ENCODE measurements at regions not wholly inside any gene's neighbourhood (a gene's known extent, or its start where the extent isn't known, plus 50 kb on each side); places are given as distances from the start of the nearest gene placed in this dataset.

DNA sequence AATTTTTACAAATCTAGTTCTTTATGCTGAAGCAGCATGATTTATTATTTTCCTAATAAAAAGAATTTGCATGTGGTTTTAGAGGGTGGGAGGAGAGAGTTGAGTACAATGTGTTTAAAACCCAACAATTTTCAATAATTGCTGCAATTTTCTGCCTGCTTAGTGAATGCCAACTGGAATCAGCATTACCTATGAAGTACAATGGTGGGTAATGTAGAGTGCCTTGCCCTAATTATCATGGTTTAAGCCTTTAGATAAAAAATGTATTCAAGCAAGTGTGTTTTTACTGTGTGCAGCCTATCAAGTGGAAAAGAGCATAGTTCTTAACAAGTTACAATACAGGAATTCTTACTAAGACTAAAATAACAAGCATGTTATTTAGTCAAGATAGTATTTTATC is 77.9 kb upstream of the ANKRD50 start:
- ATAC-seq (no peak), DNase-seq (ENCODE audit: low read depth, low spot score) (no peak)
- Histone ChIP-seq H4K20me1 (ENCODE audit: insufficient read depth) (no peaks in the 10 kb centered on the region), H3K4me1 (ENCODE audit: control insufficient read depth in 1 of 2, insufficient read depth in 2 of 2, low read length in 2 of 2) (no peaks in the 10 kb centered on the region), H3K79me2 (ENCODE audit: insufficient read depth, low read length) (no peaks in the 10 kb centered on the region), H3K9me3 (ENCODE audit: control insufficient read depth in 1 of 2, insufficient read depth in 1 of 2, low read depth in 1 of 2, low read length in 2 of 2) (no peaks in the 10 kb centered on the region), H3K4me2 (ENCODE audit: low read length) (no peak overlapping the region), H3K9me2 (ENCODE audit: insufficient read depth) (no peaks in the 10 kb centered on the region), H2AFZ (ENCODE audit: low read depth, low read length, poor library complexity, severe bottlenecking) (no peak overlapping the region), H3K4me3 (replicated peaks in 1 of 2; ENCODE audit: low read depth in 1 of 2, low read length in 2 of 2) (no peak overlapping the region), H3K36me3 (ENCODE audit: control insufficient read depth in 1 of 2, insufficient read depth in 2 of 2, low read length in 2 of 2) (no peaks in the 10 kb centered on the region), H3K9ac (ENCODE audit: low read length) (no peak overlapping the region), H3K27me3 (ENCODE audit: insufficient read depth, low read length) (no peaks in the 10 kb centered on the region), H3K27ac (ENCODE audit: low read depth, low read length) (no peak overlapping the region)
- TF ChIP-seq RAD21 (IDR thresholded peaks at IDR 0.05; ENCODE audit: low read depth): no peak
- no peak for TF ChIP-seq POLR2A (IDR thresholded peaks at IDR 0.05; ENCODE audit: borderline replicate concordance, extremely low read depth, insufficient read depth, insufficient read length)
- no peak for TF ChIP-seq ELF1 (IDR thresholded peaks at IDR 0.05; ENCODE audit: borderline replicate concordance, low read depth)
- TF ChIP-seq, protein P1, sequence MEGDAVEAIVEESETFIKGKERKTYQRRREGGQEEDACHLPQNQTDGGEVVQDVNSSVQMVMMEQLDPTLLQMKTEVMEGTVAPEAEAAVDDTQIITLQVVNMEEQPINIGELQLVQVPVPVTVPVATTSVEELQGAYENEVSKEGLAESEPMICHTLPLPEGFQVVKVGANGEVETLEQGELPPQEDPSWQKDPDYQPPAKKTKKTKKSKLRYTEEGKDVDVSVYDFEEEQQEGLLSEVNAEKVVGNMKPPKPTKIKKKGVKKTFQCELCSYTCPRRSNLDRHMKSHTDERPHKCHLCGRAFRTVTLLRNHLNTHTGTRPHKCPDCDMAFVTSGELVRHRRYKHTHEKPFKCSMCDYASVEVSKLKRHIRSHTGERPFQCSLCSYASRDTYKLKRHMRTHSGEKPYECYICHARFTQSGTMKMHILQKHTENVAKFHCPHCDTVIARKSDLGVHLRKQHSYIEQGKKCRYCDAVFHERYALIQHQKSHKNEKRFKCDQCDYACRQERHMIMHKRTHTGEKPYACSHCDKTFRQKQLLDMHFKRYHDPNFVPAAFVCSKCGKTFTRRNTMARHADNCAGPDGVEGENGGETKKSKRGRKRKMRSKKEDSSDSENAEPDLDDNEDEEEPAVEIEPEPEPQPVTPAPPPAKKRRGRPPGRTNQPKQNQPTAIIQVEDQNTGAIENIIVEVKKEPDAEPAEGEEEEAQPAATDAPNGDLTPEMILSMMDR (IDR thresholded peaks at IDR 0.05 in 2 of 3, conservative IDR thresholded peaks at IDR 0.05 in 1 of 3; ENCODE audit: borderline replicate concordance in 1 of 3, insufficient read depth in 1 of 3, low read depth in 2 of 3, low read length in 2 of 3): no peak
- TF ChIP-seq EZH2phosphoT487 (IDR thresholded peaks at IDR 0.05; ENCODE audit: borderline replicate concordance): no peak
- TF ChIP-seq SRF (IDR thresholded peaks at IDR 0.05; ENCODE audit: low read depth): no peak
- TF ChIP-seq YY1 (IDR thresholded peaks at IDR 0.05; ENCODE audit: extremely low read depth, insufficient replicate concordance, low read depth, low read length): no peak
- TF ChIP-seq JUND (IDR thresholded peaks at IDR 0.05): no peak
- no TSS peak for BruUV-seq (replicated peaks)
- ChIA-PET POLR2A (no interaction called here), CTCF (no interaction called here), RAD21 (ENCODE audit: low non-redundant PET in 1 of 2, low total read pairs in 2 of 2, uncharacterized antibody in 2 of 2, unreplicated experiment in 2 of 2) (no interaction called here)
- intact Hi-C loops (cut with micrococcal nuclease): no loop called here

DNA sequence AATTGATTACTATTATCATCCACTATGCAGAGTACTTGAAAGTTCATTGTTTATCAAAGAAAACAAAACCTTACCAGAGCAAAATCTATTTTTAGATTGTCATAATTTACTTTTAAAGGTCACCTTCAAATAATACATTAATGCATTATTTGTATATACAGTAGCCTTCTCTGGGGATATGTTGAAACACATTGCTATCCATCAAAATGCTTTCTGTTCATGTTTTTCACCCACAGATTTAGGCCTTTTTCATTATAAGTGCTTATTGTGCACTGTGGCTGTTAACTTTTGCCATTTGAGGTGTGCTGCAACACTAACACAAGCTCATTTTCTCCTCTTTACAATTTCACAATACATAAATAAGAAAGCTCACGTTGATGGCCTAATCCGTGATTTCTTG is 74.1 kb upstream of the ANKRD50 start:
- intact Hi-C loops (cut with micrococcal nuclease): no loop called here
- ChIA-PET POLR2A (no interaction called here), CTCF (no interaction called here)

More for the DNA sequence above, 74.1 kb upstream of the ANKRD50 start:
- Histone ChIP-seq H2AFZ (ENCODE audit: low read depth, low read length, poor library complexity, severe bottlenecking) (no peak overlapping the region), H3K36me3 (ENCODE audit: control insufficient read depth in 1 of 2, insufficient read depth in 2 of 2, low read length in 2 of 2) (no peaks in the 10 kb centered on the region), H3K9me2 (ENCODE audit: insufficient read depth) (no peaks in the 10 kb centered on the region), H3K9ac (ENCODE audit: low read length) (no peak overlapping the region), H3K4me3 (replicated peaks in 1 of 2; ENCODE audit: low read depth in 1 of 2, low read length in 2 of 2) (no peak overlapping the region), H3K4me1 (ENCODE audit: control insufficient read depth in 1 of 2, insufficient read depth in 2 of 2, low read length in 2 of 2) (no peaks in the 10 kb centered on the region), H3K27ac (ENCODE audit: low read depth, low read length) (no peak overlapping the region), H3K4me2 (ENCODE audit: low read length) (no peak overlapping the region), H4K20me1 (ENCODE audit: insufficient read depth) (no peaks in the 10 kb centered on the region), H3K9me3 (ENCODE audit: control insufficient read depth in 1 of 2, insufficient read depth in 1 of 2, low read depth in 1 of 2, low read length in 2 of 2) (no peaks in the 10 kb centered on the region), H3K79me2 (ENCODE audit: insufficient read depth, low read length) (no peaks in the 10 kb centered on the region), H3K27me3 (ENCODE audit: insufficient read depth, low read length) (no peaks in the 10 kb centered on the region)
- DNase-seq (ENCODE audit: low read depth, low spot score): no peak
- no peak for TF ChIP-seq EZH2 (IDR thresholded peaks at IDR 0.05)
- TF ChIP-seq ZFX (IDR thresholded peaks at IDR 0.05): no peak
- TF ChIP-seq SIN3A (IDR thresholded peaks at IDR 0.05; ENCODE audit: low read depth): no peak
- TF ChIP-seq ZNF274 (IDR thresholded peaks at IDR 0.05; ENCODE audit: low read depth, low read length): no peak
- no peak for TF ChIP-seq YY1 (IDR thresholded peaks at IDR 0.05; ENCODE audit: extremely low read depth, insufficient replicate concordance, low read depth, low read length)
- TF ChIP-seq SP1 (IDR thresholded peaks at IDR 0.05; ENCODE audit: low read depth): no peak
- no peak for TF ChIP-seq JUND (IDR thresholded peaks at IDR 0.05)
- BruUV-seq (replicated peaks): no TSS peak
- RAD21 ChIA-PET (ENCODE audit: low non-redundant PET in 1 of 2, low total read pairs in 2 of 2, uncharacterized antibody in 2 of 2, unreplicated experiment in 2 of 2): no interaction called here
- ATAC-seq: no peak

Data from HCT116 (cell line).